ENCODE measurements at regions not wholly inside any gene's neighbourhood (a gene's known extent, or its start where the extent isn't known, plus 50 kb on each side); places are given as distances from the start of the nearest gene placed in this dataset.

GRCh38 chr12:24252602-24253001 lies 303.1 kb upstream of the SOX5 start:
- Histone ChIP-seq H3K4me2 (ENCODE audit: low read length) (no peak overlapping the region), H3K4me3 (replicated peaks in 1 of 2; ENCODE audit: low read depth in 1 of 2, low read length in 2 of 2) (no peak overlapping the region), H3K27ac (ENCODE audit: low read depth, low read length) (no peak overlapping the region), H2AFZ (ENCODE audit: low read depth, low read length, poor library complexity, severe bottlenecking) (no peak overlapping the region), H3K4me1 (ENCODE audit: control insufficient read depth in 1 of 2, insufficient read depth in 2 of 2, low read length in 2 of 2) (no peaks in the 10 kb centered on the region), H3K36me3 (ENCODE audit: control insufficient read depth in 1 of 2, insufficient read depth in 2 of 2, low read length in 2 of 2) (no peaks in the 10 kb centered on the region), H3K79me2 (ENCODE audit: insufficient read depth, low read length) (no peaks in the 10 kb centered on the region), H3K27me3 (ENCODE audit: insufficient read depth, low read length) (no peaks in the 10 kb centered on the region), H3K9ac (ENCODE audit: low read length) (no peak overlapping the region), H3K9me2 (ENCODE audit: insufficient read depth) (no peaks in the 10 kb centered on the region), H3K9me3 (ENCODE audit: control insufficient read depth in 1 of 2, insufficient read depth in 1 of 2, low read depth in 1 of 2, low read length in 2 of 2) (peaks cover 3 to 16% of the 10 kb centered on the region in 2 experiments; a peak in 2 of 4 replicates), H4K20me1 (ENCODE audit: insufficient read depth) (no peaks in the 10 kb centered on the region)
- no peak for DNase-seq (ENCODE audit: low read depth, low spot score)
- TF ChIP-seq FOSL1 (IDR thresholded peaks at IDR 0.05; ENCODE audit: low read depth) (no peak), ZNF274 (IDR thresholded peaks at IDR 0.05; ENCODE audit: low read depth, low read length) (no peak), SRF (IDR thresholded peaks at IDR 0.05; ENCODE audit: low read depth) (no peak)
- ChIA-PET RAD21 (ENCODE audit: low non-redundant PET in 1 of 2, low total read pairs in 2 of 2, uncharacterized antibody in 2 of 2, unreplicated experiment in 2 of 2) (no interaction called here), POLR2A (no interaction called here), CTCF (no interaction called here)
- ATAC-seq, result no peak
- intact Hi-C loops (cut with micrococcal nuclease), result no loop called here
- BruUV-seq (replicated peaks), result no TSS peak

DNA sequence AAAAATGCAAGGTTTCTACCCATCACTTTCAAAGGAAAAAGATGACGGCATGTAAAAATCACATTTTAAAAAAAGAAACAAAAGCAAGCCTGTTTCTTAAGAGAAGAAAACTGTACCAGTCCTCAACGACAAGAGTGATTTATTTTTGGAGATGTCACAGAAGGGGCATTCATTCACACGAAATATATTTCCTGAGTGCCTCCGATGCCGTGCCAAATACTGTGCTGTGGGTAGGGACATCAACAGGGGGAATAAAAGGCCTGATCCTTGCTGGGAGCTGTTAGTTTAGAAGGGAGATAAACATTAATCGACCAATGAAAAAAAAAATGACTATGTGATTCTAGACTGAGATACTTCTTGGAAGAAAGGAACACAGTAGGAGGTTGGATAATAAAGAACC lies 297.5 kb upstream of the SOX5 start:
- ChIA-PET CTCF (no interaction called here), RAD21 (ENCODE audit: low non-redundant PET in 1 of 2, low total read pairs in 2 of 2, uncharacterized antibody in 2 of 2, unreplicated experiment in 2 of 2) (no interaction called here), POLR2A (no interaction called here)
- ATAC-seq (no peak), DNase-seq (ENCODE audit: low read depth, low spot score) (no peak)
- no TSS peak for BruUV-seq (replicated peaks)
- no peaks in the 10 kb centered on the region for H3K9me2 ChIP-seq (ENCODE audit: insufficient read depth)
- no peaks in the 10 kb centered on the region for H4K20me1 ChIP-seq (ENCODE audit: insufficient read depth)
- H3K9me3 ChIP-seq (ENCODE audit: control insufficient read depth in 1 of 2, insufficient read depth in 1 of 2, low read depth in 1 of 2, low read length in 2 of 2), result peaks cover 0 to 13% of the 10 kb centered on the region in 2 experiments; a peak in 2 of 4 replicates
- no peak overlapping the region for H3K4me3 ChIP-seq (replicated peaks in 1 of 2; ENCODE audit: low read depth in 1 of 2, low read length in 2 of 2)
- TF ChIP-seq SRF (IDR thresholded peaks at IDR 0.05; ENCODE audit: low read depth) (no peak), POLR2AphosphoS5 (IDR thresholded peaks at IDR 0.05; ENCODE audit: low read depth, low read length) (no peak), JUND (IDR thresholded peaks at IDR 0.05) (no peak)
- H3K79me2 ChIP-seq (ENCODE audit: insufficient read depth, low read length), result no peaks in the 10 kb centered on the region
- H3K9ac ChIP-seq (ENCODE audit: low read length), result no peak overlapping the region
- H3K27ac ChIP-seq (ENCODE audit: low read depth, low read length), result no peak overlapping the region
- no peak overlapping the region for H2AFZ ChIP-seq (ENCODE audit: low read depth, low read length, poor library complexity, severe bottlenecking)
- H3K27me3 ChIP-seq (ENCODE audit: insufficient read depth, low read length), result no peaks in the 10 kb centered on the region
- H3K4me1 ChIP-seq (ENCODE audit: control insufficient read depth in 1 of 2, insufficient read depth in 2 of 2, low read length in 2 of 2), result no peaks in the 10 kb centered on the region
- H3K4me2 ChIP-seq (ENCODE audit: low read length), result no peak overlapping the region
- intact Hi-C loops (cut with micrococcal nuclease), result no loop called here
- H3K36me3 ChIP-seq (ENCODE audit: control insufficient read depth in 1 of 2, insufficient read depth in 2 of 2, low read length in 2 of 2), result no peaks in the 10 kb centered on the region

Data from HCT116 (cell line).